NCI-H1092 (cell line): ENCODE measurements at regions not wholly inside any gene's neighbourhood (a gene's known extent, or its start where the extent isn't known, plus 50 kb on each side); places are given as distances from the start of the nearest gene placed in this dataset.

Source experiments
- DNase-seq: peaks from one replicate; lab custom pipeline; 2025; lab: John Stamatoyannopoulos, UW

GRCh38 chr7:19853261-19853832, 79.9 kb upstream of the TMEM196 start:
- no peak for DNase-seq

GRCh38 chr7:19852192-19852591, 78.8 kb upstream of the TMEM196 start:
- no peak for DNase-seq

DNA sequence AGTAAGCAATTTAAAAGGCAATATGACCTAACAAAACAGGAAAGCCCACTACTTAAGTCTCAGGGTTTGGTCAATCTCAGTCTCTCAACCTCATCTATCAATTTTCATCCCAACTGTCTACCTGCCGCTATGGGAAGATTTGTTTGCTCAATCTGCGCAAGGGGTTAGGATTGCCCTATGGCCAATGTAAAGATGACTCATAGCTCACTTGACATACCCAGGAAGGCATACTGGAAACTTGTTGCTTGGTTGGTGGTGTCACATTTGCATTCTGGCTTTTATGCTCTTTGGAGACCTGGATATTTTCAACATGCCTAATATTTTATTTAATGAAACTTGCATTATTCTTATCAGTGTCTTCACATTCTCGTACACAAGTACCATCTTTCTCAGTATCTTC, 78.1 kb upstream of the TMEM196 start:
- no peak for DNase-seq

GRCh38 chr7:19834566-19834965, 61.1 kb upstream of the TMEM196 start:
- no peak for DNase-seq

GRCh38 chr7:19830604-19831003, 57.2 kb upstream of the TMEM196 start:
- DNase-seq, result no peak
